Spleen (tissue), 7 donors: ENCODE measurements at regions not wholly inside any gene's neighbourhood (a gene's known extent, or its start where the extent isn't known, plus 50 kb on each side); places are given as distances from the start of the nearest gene placed in this dataset.

Experiments
- CTCF ChIP-seq, 11 experiments: fragments of 200-600 bp in 7 of 11; fragments of 450-650 bp in 4 of 11; sonication (generic) in 4 of 11; IDR thresholded peaks in 8 of 11; conservative IDR thresholded peaks in 3 of 11; 1 replicate in 7 of 11; 2 replicates in 4 of 11; pipeline versions ENCODE4 v1.4.0 to v1.8.0; 2016 to 2021; ENCODE audit warnings: antibody characterized with exemption in 11 of 11, inconsistent platforms in 4 of 11, mild to moderate bottlenecking in 1 of 11
- POLR2A ChIP-seq, 3 donors: fragments of 450-650 bp; IDR thresholded peaks; one replicate each; pipeline ENCODE4 v1.5.1; 2017; ENCODE audit warnings: antibody characterized with exemption in 3 of 3, mild to moderate bottlenecking in 1 of 3
- POLR2AphosphoS5 ChIP-seq, 3 donors: sonication (generic); formaldehyde crosslinking; IDR thresholded peaks; one replicate each; pipeline ENCODE4 v1.5.1; 2017; ENCODE audit warnings: antibody characterized with exemption in 3 of 3
- donor health status: DM: no; HTN: no; CAD: no; lungs with moderate emphysema.
- donor health status: DM: no; HTN: no; CAD: no.
- donor health status: DM: no; HTN: no; CAD: no.

- peak; percentile 37 to 83 (median 67) for TF ChIP-seq CTCF (IDR thresholded peaks at IDR 0.05 in 8 of 11, conservative IDR thresholded peaks at IDR 0.05 in 3 of 11)
- TF ChIP-seq POLR2A (IDR thresholded peaks at IDR 0.05), result no peak
- peak; percentile 6 to 67 (median 55) for TF ChIP-seq POLR2AphosphoS5 (IDR thresholded peaks at IDR 0.05)
Measured at GRCh38 chr14:53217316-53217994, 64.3 kb upstream of the DDHD1 start.
